H9 (cell line): ENCODE measurements at regions not wholly inside any gene's neighbourhood (a gene's known extent, or its start where the extent isn't known, plus 50 kb on each side); places are given as distances from the start of the nearest gene placed in this dataset.
A peak's percentile ranks its signal among the peaks of the same experiment; 100 is the strongest.

Source experiments
- DNase-seq: peaks from one replicate; pipeline ENCODE4 v3.0.0-alpha.2; 2017
- H2AFZ ChIP-seq: one replicate; pipeline ENCODE4 v1.6.1; 2013; ENCODE audit warnings: mild to moderate bottlenecking, low read length, control low read depth, moderate library complexity
- H2AK5ac ChIP-seq: 2 replicates; pipeline ENCODE4 v1.6.1; 2013; ENCODE audit warnings: low read length, control low read depth, mixed read lengths; ENCODE audit not compliant: insufficient read length
- H2BK120ac ChIP-seq: one replicate; pipeline ENCODE4 v1.6.1; 2013; ENCODE audit warnings: low read depth, mild to moderate bottlenecking, low read length, control low read depth, inconsistent platforms; ENCODE audit not compliant: poor library complexity, severe bottlenecking
- H2BK12ac ChIP-seq: 2 replicates; pipeline ENCODE4 v1.6.1; 2013; ENCODE audit warnings: low read length, control low read depth, mixed read lengths, low read depth; ENCODE audit not compliant: insufficient read length
- H2BK15ac ChIP-seq: 2 replicates; pipeline ENCODE4 v1.6.1; 2013; ENCODE audit warnings: low read depth, low read length, control low read depth
- H2BK20ac ChIP-seq: one replicate; pipeline ENCODE4 v1.6.1; 2013; ENCODE audit warnings: low read depth, mild to moderate bottlenecking, low read length, control low read depth, inconsistent platforms; ENCODE audit not compliant: poor library complexity, severe bottlenecking
- H2BK5ac ChIP-seq: 2 replicates; pipeline ENCODE4 v1.6.1; 2013; ENCODE audit warnings: low read length, control low read depth, mixed read lengths; ENCODE audit not compliant: insufficient read length
- H3K14ac ChIP-seq: 2 replicates; pipeline ENCODE4 v1.6.1; 2013; ENCODE audit warnings: low read length, control low read depth; ENCODE audit not compliant: insufficient read depth
- H3K18ac ChIP-seq: 2 replicates; pipeline ENCODE4 v1.6.1; 2013; ENCODE audit warnings: low read depth, mild to moderate bottlenecking, mixed read lengths, low read length, control low read depth; ENCODE audit not compliant: insufficient read length
- H3K23ac ChIP-seq: 2 replicates; pipeline ENCODE4 v1.6.1; 2013; ENCODE audit warnings: low read length, control low read depth, mixed read lengths, low read depth; ENCODE audit not compliant: insufficient read length
- H3K23me2 ChIP-seq: 2 replicates; pipeline ENCODE4 v1.6.1; 2013; ENCODE audit warnings: low read depth, mild to moderate bottlenecking, mixed read lengths, low read length, control low read depth; ENCODE audit not compliant: insufficient read length, poor library complexity, severe bottlenecking
- H3K27ac ChIP-seq: 2 replicates; pipeline ENCODE4 v1.5.1; 2013; ENCODE audit warnings: low read length, control low read depth, mixed read lengths, low read depth; ENCODE audit not compliant: insufficient read length
- H3K27me3 ChIP-seq: 2 replicates; pipeline ENCODE4 v1.6.1; 2013; ENCODE audit warnings: low read length, control low read depth, inconsistent platforms; ENCODE audit not compliant: insufficient read depth
- H3K4ac ChIP-seq: 2 replicates; pipeline ENCODE4 v1.6.1; 2013; ENCODE audit warnings: low read depth, mild to moderate bottlenecking, control low read depth, inconsistent platforms, low read length, moderate library complexity
- H3K4me1 ChIP-seq: 2 replicates; pipeline ENCODE4 v1.6.1; 2013; ENCODE audit warnings: low read length, control low read depth, inconsistent platforms; ENCODE audit not compliant: insufficient read depth
- H3K4me2 ChIP-seq: 2 replicates; pipeline ENCODE4 v1.6.1; 2013; ENCODE audit warnings: low read length, control low read depth, mixed read lengths; ENCODE audit not compliant: insufficient read length, insufficient read depth
- H3K56ac ChIP-seq: 2 replicates; pipeline ENCODE4 v1.6.1; 2013; ENCODE audit warnings: low read depth, mild to moderate bottlenecking, mixed read lengths, low read length, control low read depth; ENCODE audit not compliant: insufficient read length
- H3K79me1 ChIP-seq: 2 replicates; pipeline ENCODE4 v1.6.1; 2013; ENCODE audit warnings: low read depth, mild to moderate bottlenecking, moderate library complexity, low read length, control low read depth, inconsistent platforms; ENCODE audit not compliant: insufficient read depth, poor library complexity, severe bottlenecking
- H3K79me2 ChIP-seq: 2 replicates; pipeline ENCODE4 v1.6.1; 2013; ENCODE audit warnings: low read length, control low read depth, inconsistent platforms; ENCODE audit not compliant: insufficient read depth
- H3K9ac ChIP-seq: 2 replicates; pipeline ENCODE4 v1.6.1; 2013; ENCODE audit warnings: low read length, control low read depth, mixed read lengths; ENCODE audit not compliant: insufficient read length; ENCODE audit errors: extremely low read depth
- H3K9me3 ChIP-seq: one replicate; pipeline ENCODE4 v1.6.1; 2013; ENCODE audit warnings: low read depth, low read length, inconsistent platforms; ENCODE audit not compliant: control insufficient read depth
- H3T11ph ChIP-seq: one replicate; pipeline ENCODE4 v1.6.1; 2013; ENCODE audit warnings: mild to moderate bottlenecking, low read length, control low read depth, inconsistent platforms
- H4K20me1 ChIP-seq: one replicate; pipeline ENCODE4 v1.6.1; 2013; ENCODE audit not compliant: control insufficient read depth, insufficient read length, insufficient read depth
- H4K5ac ChIP-seq: 2 replicates; pipeline ENCODE4 v1.6.1; 2013; ENCODE audit warnings: low read depth, mild to moderate bottlenecking, mixed read lengths, low read length, control low read depth; ENCODE audit not compliant: insufficient read length
- H4K8ac ChIP-seq: replicated peaks from 2 replicates; pipeline ENCODE4 v1.6.1; 2013; ENCODE audit warnings: low read length, control low read depth, mixed read lengths, low read depth; ENCODE audit not compliant: insufficient read length
- H4K91ac ChIP-seq: 2 replicates; pipeline ENCODE4 v1.6.1; 2013; ENCODE audit warnings: low read depth, mild to moderate bottlenecking, moderate library complexity, mixed read lengths, low read length, control low read depth; ENCODE audit not compliant: insufficient read length
- H3K27ac Mint-ChIP-seq, 3 experiments: 2 replicates in 2 of 3; 3 replicates in 1 of 3; pipeline ENCODE4 v1.8.0; 2020 to 2021; ENCODE audit warnings: mixed read lengths in 3 of 3, mild to moderate bottlenecking in 1 of 3, moderate library complexity in 1 of 3
- H3K27me3 Mint-ChIP-seq: 2 replicates; pipeline ENCODE4 v1.8.0; 2021; ENCODE audit warnings: low read depth, mild to moderate bottlenecking, moderate library complexity, mixed read lengths
- H3K36me3 Mint-ChIP-seq, 3 experiments: 2 replicates in 2 of 3; 3 replicates in 1 of 3; pipeline ENCODE4 v1.8.0; 2020 to 2021; ENCODE audit warnings: low read depth in 3 of 3, mixed read lengths in 3 of 3; ENCODE audit not compliant: insufficient read depth in 1 of 3
- H3K4me1 Mint-ChIP-seq, 2 experiments: 2 replicates each; pipeline ENCODE4 v1.8.0; 2020; ENCODE audit warnings: mixed read lengths in 2 of 2
- H3K4me3 Mint-ChIP-seq, 2 experiments: 2 replicates in 1 of 2; 3 replicates in 1 of 2; pipeline ENCODE4 v1.8.0; 2020 to 2021; ENCODE audit warnings: mild to moderate bottlenecking in 2 of 2, mixed read lengths in 2 of 2, moderate library complexity in 1 of 2
- H3K9me3 Mint-ChIP-seq, 2 experiments: 2 replicates in 1 of 2; 3 replicates in 1 of 2; pipeline ENCODE4 v1.8.0; 2020; ENCODE audit warnings: mild to moderate bottlenecking in 2 of 2, mixed read lengths in 2 of 2, moderate library complexity in 1 of 2
- WGBS: extraction: QIAGEN DNeasy Blood & Tissue Kit; methylation state at CpG from one replicate; pipeline ENCODE4 v1.1.7; 2013; ENCODE audit warnings: missing lambda C conversion rate, low lambda C conversion rate, mixed read lengths; ENCODE audit not compliant: insufficient read length; ENCODE audit errors: extremely low coverage; 5-methylcytosine and 5-hydroxymethylcytosine counted together
- TF ChIP-seq, protein P1 (sequence below): fragments of 200-600 bp; sonication (generic); conservative IDR thresholded peaks from 3 replicates; pipeline ENCODE4 v1.8.0; 2021; ENCODE audit warnings: antibody characterized with exemption, mild to moderate bottlenecking

DNA sequence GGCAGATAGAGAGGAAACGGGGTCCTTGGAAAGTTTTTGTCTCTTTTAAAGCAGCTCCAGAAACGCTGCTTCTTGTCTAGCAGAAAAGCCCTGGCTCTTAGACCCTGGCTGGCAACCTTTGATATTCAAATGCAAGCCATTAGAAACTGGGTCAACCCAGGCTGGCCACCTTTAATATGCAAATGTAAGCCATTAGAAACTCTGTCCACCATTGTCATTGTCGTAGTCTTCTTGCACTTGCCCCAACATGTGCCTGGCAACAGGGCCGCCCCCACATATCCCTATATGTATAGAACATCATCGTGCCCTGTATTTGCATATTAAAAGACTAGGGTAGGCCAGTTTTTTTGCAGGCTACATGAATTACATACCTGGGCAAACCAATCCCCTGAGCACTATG is 621.3 kb upstream of the DPP6 start:
- no peaks in the 10 kb centered on the region for H3K79me2 ChIP-seq
- no peak overlapping the region for H2AFZ ChIP-seq
- H3K27ac ChIP-seq = no peak overlapping the region
- H2BK15ac ChIP-seq = no peak overlapping the region
- H2BK5ac ChIP-seq = no peak overlapping the region
- no peak overlapping the region for H3T11ph ChIP-seq
- H3K9ac ChIP-seq = no peak overlapping the region
- H3K18ac ChIP-seq = no peak overlapping the region
- no peak overlapping the region for H3K4me2 ChIP-seq
- H3K56ac ChIP-seq = no peak overlapping the region
- H2BK120ac ChIP-seq = no peak overlapping the region
- DNase-seq = peak; percentile 68
- no peak overlapping the region for H3K27ac Mint-ChIP-seq
- TF ChIP-seq, protein P1, sequence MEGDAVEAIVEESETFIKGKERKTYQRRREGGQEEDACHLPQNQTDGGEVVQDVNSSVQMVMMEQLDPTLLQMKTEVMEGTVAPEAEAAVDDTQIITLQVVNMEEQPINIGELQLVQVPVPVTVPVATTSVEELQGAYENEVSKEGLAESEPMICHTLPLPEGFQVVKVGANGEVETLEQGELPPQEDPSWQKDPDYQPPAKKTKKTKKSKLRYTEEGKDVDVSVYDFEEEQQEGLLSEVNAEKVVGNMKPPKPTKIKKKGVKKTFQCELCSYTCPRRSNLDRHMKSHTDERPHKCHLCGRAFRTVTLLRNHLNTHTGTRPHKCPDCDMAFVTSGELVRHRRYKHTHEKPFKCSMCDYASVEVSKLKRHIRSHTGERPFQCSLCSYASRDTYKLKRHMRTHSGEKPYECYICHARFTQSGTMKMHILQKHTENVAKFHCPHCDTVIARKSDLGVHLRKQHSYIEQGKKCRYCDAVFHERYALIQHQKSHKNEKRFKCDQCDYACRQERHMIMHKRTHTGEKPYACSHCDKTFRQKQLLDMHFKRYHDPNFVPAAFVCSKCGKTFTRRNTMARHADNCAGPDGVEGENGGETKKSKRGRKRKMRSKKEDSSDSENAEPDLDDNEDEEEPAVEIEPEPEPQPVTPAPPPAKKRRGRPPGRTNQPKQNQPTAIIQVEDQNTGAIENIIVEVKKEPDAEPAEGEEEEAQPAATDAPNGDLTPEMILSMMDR = no peak
- H2BK20ac ChIP-seq = no peak overlapping the region
- no peak overlapping the region for H4K8ac ChIP-seq
- no peaks in the 10 kb centered on the region for H3K4me1 ChIP-seq
- H4K5ac ChIP-seq = no peak overlapping the region
- peaks cover 46% of the 10 kb centered on the region for H3K9me3 ChIP-seq
- H3K36me3 Mint-ChIP-seq = peaks cover 29 to 49% (median 29%) of the 10 kb centered on the region in 3 experiments
- H3K4ac ChIP-seq = no peak overlapping the region
- H3K79me1 ChIP-seq = no peaks in the 10 kb centered on the region
- no peak overlapping the region for H3K23ac ChIP-seq
- no peaks in the 10 kb centered on the region for H4K20me1 ChIP-seq
- H3K27me3 ChIP-seq = no peaks in the 10 kb centered on the region
- no peak overlapping the region for H2BK12ac ChIP-seq
- no peaks in the 10 kb centered on the region for H3K4me1 Mint-ChIP-seq
- WGBS = no CpG with 5 or more reads among the region's 5 CpGs
- no peak overlapping the region for H2AK5ac ChIP-seq
- peaks cover 97 to 99% of the 10 kb centered on the region in 2 experiments for H3K9me3 Mint-ChIP-seq
- H3K14ac ChIP-seq = no peak overlapping the region
- H3K4me3 Mint-ChIP-seq = no peak overlapping the region
- no peaks in the 10 kb centered on the region for H3K23me2 ChIP-seq
- H3K27me3 Mint-ChIP-seq = peaks cover 4% of the 10 kb centered on the region; the same call in 1 of the 2 replicates
- H4K91ac ChIP-seq = no peak overlapping the region
